ENCODE measurements at regions not wholly inside any gene's neighbourhood (a gene's known extent, or its start where the extent isn't known, plus 50 kb on each side); places are given as distances from the start of the nearest gene placed in this dataset.
A peak's percentile ranks its signal among the peaks of the same experiment; 100 is the strongest.

GRCh38 chr10:111137007-111137406, 60.2 kb downstream of the ADRA2A start:
- H2BK15ac ChIP-seq (ENCODE audit: low read length): no peak overlapping the region
- no peak overlapping the region for H3K27ac ChIP-seq (ENCODE audit: low read depth, low read length)
- no peaks in the 10 kb centered on the region for H3K36me3 ChIP-seq (ENCODE audit: control insufficient read depth in 2 of 4, insufficient read depth in 4 of 4, low read length in 3 of 4)
- H2BK20ac ChIP-seq (ENCODE audit: low read length): no peak overlapping the region
- H3K9ac ChIP-seq (replicated peaks in 1 of 4; ENCODE audit: extremely low read depth in 1 of 4, low read depth in 3 of 4, low read length in 3 of 4): no peak overlapping the region
- no peak overlapping the region for H3K18ac ChIP-seq (ENCODE audit: extremely low read depth, low read length)
- no peak overlapping the region for H2AFZ ChIP-seq (ENCODE audit: low read length)
- peak; percentile 97 for FAIRE-seq
- H3K14ac ChIP-seq (ENCODE audit: insufficient read length): no peak overlapping the region
- no peak overlapping the region for H2BK5ac ChIP-seq (ENCODE audit: low read depth, low read length)
- peak overlapping the region in 1 of 4 experiments; percentile 22; a peak in 1 of 8 replicates for H3K4me3 ChIP-seq (ENCODE audit: extremely low read depth in 1 of 4, insufficient read depth in 2 of 4, low read depth in 3 of 4, low read length in 4 of 4)
- H3K56ac ChIP-seq (replicated peaks; ENCODE audit: insufficient read length, low read depth, low read length): no peak overlapping the region
- no peak overlapping the region for H3K4ac ChIP-seq (replicated peaks; ENCODE audit: insufficient read length, low read depth, low read length)
- H4K20me1 ChIP-seq (replicated peaks in 1 of 2; ENCODE audit: control insufficient read depth in 1 of 2, insufficient read depth in 2 of 2, low read length in 2 of 2): no peaks in the 10 kb centered on the region
- no peak overlapping the region for H4K5ac ChIP-seq (ENCODE audit: insufficient read length, low read depth, low read length)
- POLR2A ChIA-PET (ENCODE audit: partially characterized antibody): no interaction called here
- peaks cover 6 to 19% (median 15%) of the 10 kb centered on the region in 4 experiments; a peak in 4 of 7 replicates for H3K4me1 ChIP-seq (replicated peaks in 1 of 4; ENCODE audit: control insufficient read depth in 3 of 4, insufficient read depth in 4 of 4, low read length in 3 of 4)
- no peaks in the 10 kb centered on the region for H3K23me2 ChIP-seq (ENCODE audit: low read depth, low read length)
- H3K9me3 ChIP-seq (ENCODE audit: insufficient read depth in 2 of 2, low read depth in 1 of 2, low read length in 1 of 2): no peaks in the 10 kb centered on the region
- H3K23ac ChIP-seq (ENCODE audit: insufficient read length): no peak overlapping the region
- H3K4me2 ChIP-seq (ENCODE audit: insufficient read depth in 1 of 2, low read depth in 2 of 2, low read length in 2 of 2): peak overlapping the region; percentile 22 to 34; a peak in 3 of 4 replicates
- WGBS, 2 experiments (ENCODE audit: extremely low coverage in 1 of 2, insufficient coverage in 1 of 2, insufficient read length in 1 of 2, insufficient replicate concordance in 2 of 2, low coverage in 1 of 2, low lambda C conversion rate in 2 of 2, missing lambda C conversion rate in 1 of 2): 1% methylated on average over 6 of the region's 6 CpGs; no CpG with 5 or more reads in 1 of the 2 experiments
- H3K79me1 ChIP-seq (ENCODE audit: low read depth, low read length): no peaks in the 10 kb centered on the region
- H4K91ac ChIP-seq (replicated peaks; ENCODE audit: insufficient read length, low read length): no peak overlapping the region
- DNase-seq (ENCODE audit: low read depth in 1 of 2, low spot score in 2 of 2): peak in 1 of 2 experiments; percentile 62
- H2BK12ac ChIP-seq (ENCODE audit: low read depth, low read length): no peak overlapping the region
- no peak overlapping the region for H4K8ac ChIP-seq (ENCODE audit: extremely low read depth, insufficient read depth, low read length)
- no peak overlapping the region for H2BK120ac ChIP-seq (replicated peaks; ENCODE audit: low read depth, low read length)
- CTCF ChIA-PET (ENCODE audit: partially characterized antibody): interaction anchor here (0.8 to 1.3 kb wide), 5 partner anchors 60 to 889 kb away, joined by 3 to 4 read pairs (median 3); partner anchors contain the start of gene ADRA2A
- no peak overlapping the region for H2AK5ac ChIP-seq (ENCODE audit: low read depth, low read length)
- no peaks in the 10 kb centered on the region for H3K79me2 ChIP-seq (ENCODE audit: control insufficient read depth in 1 of 2, insufficient read depth in 2 of 2, low read length in 2 of 2)
- H3K27me3 ChIP-seq (replicated peaks in 1 of 4; ENCODE audit: control insufficient read depth in 3 of 4, extremely low read depth in 1 of 4, insufficient read depth in 3 of 4, low read length in 3 of 4): peaks cover 0 to 3% (median 1%) of the 10 kb centered on the region in 4 experiments; a peak in 3 of 7 replicates
- TF ChIP-seq SIX5 (IDR thresholded peaks at IDR 0.05; ENCODE audit: low read depth, low read length) (no peak), NANOG (IDR thresholded peaks at IDR 0.05; ENCODE audit: insufficient read depth, low read depth, low read length, poor library complexity, severe bottlenecking) (peak; percentile 30), CEBPB (IDR thresholded peaks at IDR 0.05; ENCODE audit: low read depth, low read length) (0 out of 2 replicates have a peak, but pooled peaks have one; percentile 32), TEAD4 (IDR thresholded peaks at IDR 0.05; ENCODE audit: low read depth, low read length) (peak; percentile 59; the same call in 1 of the 2 replicates), TAF1 (IDR thresholded peaks at IDR 0.05; ENCODE audit: low read depth, low read length) (0 out of 2 replicates have a peak, but pooled peaks have one; percentile 24), CHD2 (IDR thresholded peaks at IDR 0.05; ENCODE audit: low read length) (no peak), SP1 (IDR thresholded peaks at IDR 0.05; ENCODE audit: low read depth, low read length) (0 out of 2 replicates have a peak, but pooled peaks have one; percentile 23), YY1 (IDR thresholded peaks at IDR 0.05; ENCODE audit: low read depth, low read length) (0 out of 2 replicates have a peak, but pooled peaks have one; percentile 15), RNF2 (IDR thresholded peaks at IDR 0.05; ENCODE audit: borderline replicate concordance, low read depth, low read length, missing control alignments, poor library complexity, severe bottlenecking) (no peak), JUND (IDR thresholded peaks at IDR 0.05; ENCODE audit: low read length) (0 out of 2 replicates have a peak, but pooled peaks have one; percentile 32), KDM5A (IDR thresholded peaks at IDR 0.05; ENCODE audit: low read length) (no peak), USF2 (IDR thresholded peaks at IDR 0.05; ENCODE audit: low read length) (peak; percentile 63)

Data from H1 (cell line).